ENCODE measurements at regions not wholly inside any gene's neighbourhood (a gene's known extent, or its start where the extent isn't known, plus 50 kb on each side); places are given as distances from the start of the nearest gene placed in this dataset.

- TF ChIP-seq CTCF (IDR thresholded peaks at IDR 0.05; ENCODE audit: borderline replicate concordance, insufficient read depth, low read depth, low read length): no peak
- H3K4me3 ChIP-seq (ENCODE audit: low read depth, low read length): no peak overlapping the region
These were observed 66.7 kb downstream of the BARHL2 start for GRCh38 chr1:90650401-90650800.

- no peak overlapping the region for H3K4me3 ChIP-seq (ENCODE audit: low read depth, low read length)
- no peak for TF ChIP-seq CTCF (IDR thresholded peaks at IDR 0.05; ENCODE audit: borderline replicate concordance, insufficient read depth, low read depth, low read length)
These were observed 76.8 kb downstream of the BARHL2 start for GRCh38 chr1:90640325-90640724.

- no peak overlapping the region for H3K4me3 ChIP-seq (ENCODE audit: low read depth, low read length)
- TF ChIP-seq CTCF (IDR thresholded peaks at IDR 0.05; ENCODE audit: borderline replicate concordance, insufficient read depth, low read depth, low read length): no peak
These were observed 94.4 kb downstream of the BARHL2 start for GRCh38 chr1:90622666-90623065.

GRCh38 chr1:90621986-90622385 is 95.1 kb downstream of the BARHL2 start:
- no peak for TF ChIP-seq CTCF (IDR thresholded peaks at IDR 0.05; ENCODE audit: borderline replicate concordance, insufficient read depth, low read depth, low read length)
- no peak overlapping the region for H3K4me3 ChIP-seq (ENCODE audit: low read depth, low read length)

GRCh38 chr1:90616395-90616794 is 100.7 kb downstream of the BARHL2 start:
- TF ChIP-seq CTCF (IDR thresholded peaks at IDR 0.05; ENCODE audit: borderline replicate concordance, insufficient read depth, low read depth, low read length): peak; percentile 47; the same call in 1 of the 2 replicates
- no peak overlapping the region for H3K4me3 ChIP-seq (ENCODE audit: low read depth, low read length)

GRCh38 chr1:90614872-90615271 is 102.2 kb downstream of the BARHL2 start:
- TF ChIP-seq CTCF (IDR thresholded peaks at IDR 0.05; ENCODE audit: borderline replicate concordance, insufficient read depth, low read depth, low read length): peak; percentile 24; the same call in 1 of the 2 replicates
- H3K4me3 ChIP-seq (ENCODE audit: low read depth, low read length): no peak overlapping the region

GRCh38 chr1:90613371-90613770 is 103.7 kb downstream of the BARHL2 start:
- TF ChIP-seq CTCF (IDR thresholded peaks at IDR 0.05; ENCODE audit: borderline replicate concordance, insufficient read depth, low read depth, low read length): no peak
- H3K4me3 ChIP-seq (ENCODE audit: low read depth, low read length): no peak overlapping the region
